Bronchial epithelial cell (primary cell): ENCODE measurements at regions not wholly inside any gene's neighbourhood (a gene's known extent, or its start where the extent isn't known, plus 50 kb on each side); places are given as distances from the start of the nearest gene placed in this dataset.
A peak's percentile ranks its signal among the peaks of the same experiment; 100 is the strongest.

ENCODE experiments used
- DNase-seq: peaks from one replicate; pipeline ENCODE4 v3.0.0-alpha.2; 2010; ENCODE audit warnings: low read depth
- FAIRE-seq: peaks from 2 replicates; lab custom pipeline; 2011; peaks lifted over from hg19 to GRCh38; lab: Jason Lieb, UNC
- H3K27me3 ChIP-seq: 2 replicates; pipeline ENCODE4 v1.5.1; 2011; ENCODE audit warnings: low read length; ENCODE audit not compliant: control insufficient read depth, insufficient read depth
- H3K36me3 ChIP-seq: 2 replicates; pipeline ENCODE4 v1.5.1; 2011; ENCODE audit warnings: low read length; ENCODE audit not compliant: control insufficient read depth, insufficient read depth
- H3K4me3 ChIP-seq: 2 replicates; pipeline ENCODE4 v1.5.1; 2011; ENCODE audit warnings: mild to moderate bottlenecking, low read depth, low read length, control low read depth
- CTCF ChIP-seq: IDR thresholded peaks from 2 replicates; pipeline ENCODE4 v1.5.1; 2011; ENCODE audit warnings: mild to moderate bottlenecking, moderate library complexity, low read length, control low read depth, inconsistent platforms; ENCODE audit not compliant: insufficient read depth, severe bottlenecking

GRCh38 chrX:3407121-3407520, 60.7 kb upstream of the MXRA5 start:
- Histone ChIP-seq H3K36me3 (no peaks in the 10 kb centered on the region), H3K27me3 (no peaks in the 10 kb centered on the region), H3K4me3 (no peak overlapping the region)
- DNase-seq (no peak), FAIRE-seq (no peak)
- TF ChIP-seq CTCF, result no peak

- no peaks in the 10 kb centered on the region for H3K27me3 ChIP-seq
- DNase-seq (peak; percentile 2), FAIRE-seq (no peak)
- no peak overlapping the region for H3K4me3 ChIP-seq
- TF ChIP-seq CTCF, result no peak
- H3K36me3 ChIP-seq, result no peaks in the 10 kb centered on the region
Measured at GRCh38 chrX:3403748-3404147, 57.3 kb upstream of the MXRA5 start.
